ENCODE measurements at regions not wholly inside any gene's neighbourhood (a gene's known extent, or its start where the extent isn't known, plus 50 kb on each side); places are given as distances from the start of the nearest gene placed in this dataset.

GRCh38 chr4:110902500-110902899, 279.6 kb upstream of the PITX2 start:
- intact Hi-C loops (cut with micrococcal nuclease) (no loop called here), dilution Hi-C loops (cut with MboI; ENCODE audit: extremely low pct_ligation_motif_present, low sequenced_read_pairs) (no loop called here)
- H3K4me1 ChIP-seq (ENCODE audit: control insufficient read depth, extremely low read depth, insufficient read depth, low read length) = no peaks in the 10 kb centered on the region
- no peak for TF ChIP-seq MAX (IDR thresholded peaks at IDR 0.05; ENCODE audit: insufficient read depth, insufficient read length)
- TF ChIP-seq MYC (IDR thresholded peaks at IDR 0.05; ENCODE audit: low read depth, low read length) = no peak
- no peak for TF ChIP-seq POLR2AphosphoS5 (IDR thresholded peaks at IDR 0.05; ENCODE audit: insufficient read depth, low read depth, low read length)
- no peak for TF ChIP-seq FOS (IDR thresholded peaks at IDR 0.05; ENCODE audit: borderline replicate concordance, insufficient read depth, low read length)
- no peak for TF ChIP-seq EZH2 (IDR thresholded peaks at IDR 0.05; ENCODE audit: borderline replicate concordance, low read depth, low read length, severe bottlenecking)
- TF ChIP-seq POLR2A (IDR thresholded peaks at IDR 0.05; ENCODE audit: low read depth, low read length) = no peak
- no peak for TF ChIP-seq CTCF (IDR thresholded peaks at IDR 0.05; ENCODE audit: extremely low read depth in 1 of 2, insufficient read depth in 1 of 2, low read depth in 1 of 2, low read length in 2 of 2)
- no peak for TF ChIP-seq GATA2 (IDR thresholded peaks at IDR 0.05; ENCODE audit: insufficient read depth, insufficient read length, low read depth, low read length)
- no peak for TF ChIP-seq JUN (IDR thresholded peaks at IDR 0.05; ENCODE audit: borderline replicate concordance, insufficient read depth, insufficient read length, low read depth)
- no peaks in the 10 kb centered on the region for H3K9me1 ChIP-seq (replicated peaks; ENCODE audit: control insufficient read depth, extremely low read depth, insufficient read depth, low read length)
- DNase-seq (ENCODE audit: low read depth, low spot score) (no peak), FAIRE-seq (no peak)
- no peak overlapping the region for H2AFZ ChIP-seq (ENCODE audit: low read depth, low read length)
- no peaks in the 10 kb centered on the region for H3K9me3 ChIP-seq (replicated peaks; ENCODE audit: control insufficient read depth, insufficient read depth, low read length)
- no TSS peak for BruUV-seq (replicated peaks)
- ChIA-PET POLR2A (no interaction called here), CTCF (no interaction called here)
- no peaks in the 10 kb centered on the region for H3K36me3 ChIP-seq (ENCODE audit: control insufficient read depth in 2 of 2, extremely low read depth in 1 of 2, insufficient read depth in 2 of 2, low read length in 2 of 2)
- H3K27ac ChIP-seq (ENCODE audit: insufficient read depth, low read depth, low read length) = no peak overlapping the region
- no peak overlapping the region for H3K4me2 ChIP-seq (ENCODE audit: insufficient read depth, low read length)
- no peak overlapping the region for H3K9ac ChIP-seq (replicated peaks; ENCODE audit: extremely low read depth, insufficient read depth, low read length)
- no peaks in the 10 kb centered on the region for H3K27me3 ChIP-seq (ENCODE audit: control insufficient read depth in 2 of 2, insufficient read depth in 2 of 2, low read length in 2 of 2)
- no peak overlapping the region for H3K4me3 ChIP-seq (replicated peaks in 1 of 3; ENCODE audit: insufficient read depth in 1 of 3, low read depth in 1 of 3, low read length in 3 of 3)
- H4K20me1 ChIP-seq (replicated peaks; ENCODE audit: control insufficient read depth, extremely low read depth, insufficient read depth, low read length) = no peaks in the 10 kb centered on the region
- no peaks in the 10 kb centered on the region for H3K79me2 ChIP-seq (ENCODE audit: control insufficient read depth, insufficient read depth, low read length)

Data from endothelial cell of umbilical vein (primary cell).